ENCODE measurements at regions not wholly inside any gene's neighbourhood (a gene's known extent, or its start where the extent isn't known, plus 50 kb on each side); places are given as distances from the start of the nearest gene placed in this dataset.

DNA sequence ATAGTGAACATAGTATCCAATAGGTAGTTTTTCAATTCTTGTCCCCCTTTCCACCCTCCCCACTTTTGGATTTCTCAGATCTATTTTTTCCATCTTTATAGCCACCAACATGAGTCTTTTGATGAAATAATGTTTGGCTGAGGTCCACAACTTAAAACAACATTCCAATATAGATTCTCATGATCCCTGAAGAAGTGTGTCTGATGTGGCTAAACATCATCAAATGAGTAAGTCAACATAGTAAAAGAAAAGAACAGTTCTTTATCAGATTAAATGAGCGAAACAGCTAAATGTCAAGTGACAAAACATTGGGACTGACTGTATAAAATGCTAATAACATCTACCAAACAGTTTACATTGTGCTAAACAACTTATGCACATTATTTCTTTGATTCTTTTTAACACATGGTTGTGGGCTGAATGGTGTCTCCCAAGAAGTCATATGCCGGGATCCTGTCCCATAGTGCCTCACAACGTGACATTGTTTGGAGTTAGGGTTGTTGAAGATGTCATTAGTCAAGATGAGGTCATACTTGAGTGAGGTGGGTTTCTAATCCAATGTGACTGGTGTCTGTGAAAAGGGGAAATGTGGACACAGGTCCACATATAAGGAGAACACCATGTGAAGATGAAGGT, 453.6 kb downstream of the LTN1 start:
- no peak for TF ChIP-seq POLR2A (IDR thresholded peaks at IDR 0.05; ENCODE audit: low read length)
- TF ChIP-seq GATA1 (IDR thresholded peaks at IDR 0.05; ENCODE audit: low read depth, low read length), result no peak
